ENCODE measurements at regions not wholly inside any gene's neighbourhood (a gene's known extent, or its start where the extent isn't known, plus 50 kb on each side); places are given as distances from the start of the nearest gene placed in this dataset.

- H3K9me3 ChIP-seq (ENCODE audit: control insufficient read depth in 2 of 2, insufficient read depth in 1 of 2, low read length in 1 of 2) = no peaks in the 10 kb centered on the region
- no peaks in the 10 kb centered on the region for H3K36me3 ChIP-seq (ENCODE audit: control insufficient read depth in 2 of 2, insufficient read depth in 2 of 2, low read length in 1 of 2)
- no peaks in the 10 kb centered on the region for H3K27me3 ChIP-seq (ENCODE audit: control insufficient read depth in 2 of 2, insufficient read depth in 1 of 2, low read length in 1 of 2)
- no peak for DNase-seq (ENCODE audit: low read depth in 6 of 9, low spot score in 9 of 9)
- 93% methylated on average over 7 of the region's 7 CpGs for WGBS
- H3K4me3 ChIP-seq (ENCODE audit: low read length in 2 of 2) = no peak overlapping the region
- no peak overlapping the region for H3K27ac ChIP-seq (ENCODE audit: low read depth in 1 of 2, low read length in 1 of 2)
- no peaks in the 10 kb centered on the region for H3K4me1 ChIP-seq (ENCODE audit: control insufficient read depth in 2 of 2, insufficient read depth in 2 of 2, low read length in 2 of 2)
These were observed 119.5 kb upstream of the TNC start for GRCh38 chr9:115237385-115237998.

GRCh38 chr9:115240676-115241075, 122.7 kb upstream of the TNC start:
- Histone ChIP-seq H3K36me3 (ENCODE audit: control insufficient read depth in 2 of 2, insufficient read depth in 2 of 2, low read length in 1 of 2) (no peaks in the 10 kb centered on the region), H3K27me3 (ENCODE audit: control insufficient read depth in 2 of 2, insufficient read depth in 1 of 2, low read length in 1 of 2) (no peaks in the 10 kb centered on the region), H3K4me3 (ENCODE audit: low read length in 2 of 2) (no peak overlapping the region), H3K9me3 (ENCODE audit: control insufficient read depth in 2 of 2, insufficient read depth in 1 of 2, low read length in 1 of 2) (no peaks in the 10 kb centered on the region), H3K4me1 (ENCODE audit: control insufficient read depth in 2 of 2, insufficient read depth in 2 of 2, low read length in 2 of 2) (no peaks in the 10 kb centered on the region), H3K27ac (ENCODE audit: low read depth in 1 of 2, low read length in 1 of 2) (no peak overlapping the region)
- 93% methylated on average over 1 of the region's 1 CpG for WGBS
- DNase-seq (ENCODE audit: low read depth in 6 of 9, low spot score in 9 of 9) = no peak

GRCh38 chr9:115241641-115242040, 123.7 kb upstream of the TNC start:
- H3K27ac ChIP-seq (ENCODE audit: low read depth in 1 of 2, low read length in 1 of 2) = no peak overlapping the region
- no peaks in the 10 kb centered on the region for H3K4me1 ChIP-seq (ENCODE audit: control insufficient read depth in 2 of 2, insufficient read depth in 2 of 2, low read length in 2 of 2)
- no peak overlapping the region for H3K4me3 ChIP-seq (ENCODE audit: low read length in 2 of 2)
- H3K27me3 ChIP-seq (ENCODE audit: control insufficient read depth in 2 of 2, insufficient read depth in 1 of 2, low read length in 1 of 2) = no peaks in the 10 kb centered on the region
- no peak for DNase-seq (ENCODE audit: low read depth in 6 of 9, low spot score in 9 of 9)
- 80% methylated on average over 2 of the region's 2 CpGs for WGBS
- no peaks in the 10 kb centered on the region for H3K9me3 ChIP-seq (ENCODE audit: control insufficient read depth in 2 of 2, insufficient read depth in 1 of 2, low read length in 1 of 2)
- H3K36me3 ChIP-seq (ENCODE audit: control insufficient read depth in 2 of 2, insufficient read depth in 2 of 2, low read length in 1 of 2) = no peaks in the 10 kb centered on the region

- no peaks in the 10 kb centered on the region for H3K27me3 ChIP-seq (ENCODE audit: control insufficient read depth in 2 of 2, insufficient read depth in 1 of 2, low read length in 1 of 2)
- DNase-seq (ENCODE audit: low read depth in 6 of 9, low spot score in 9 of 9) = no peak
- H3K4me3 ChIP-seq (ENCODE audit: low read length in 2 of 2) = no peak overlapping the region
- no peaks in the 10 kb centered on the region for H3K9me3 ChIP-seq (ENCODE audit: control insufficient read depth in 2 of 2, insufficient read depth in 1 of 2, low read length in 1 of 2)
- H3K27ac ChIP-seq (ENCODE audit: low read depth in 1 of 2, low read length in 1 of 2) = no peak overlapping the region
- no peaks in the 10 kb centered on the region for H3K36me3 ChIP-seq (ENCODE audit: control insufficient read depth in 2 of 2, insufficient read depth in 2 of 2, low read length in 1 of 2)
- no peaks in the 10 kb centered on the region for H3K4me1 ChIP-seq (ENCODE audit: control insufficient read depth in 2 of 2, insufficient read depth in 2 of 2, low read length in 2 of 2)
- 92% methylated on average over 3 of the region's 3 CpGs for WGBS
These were observed 131.5 kb upstream of the TNC start for GRCh38 chr9:115249488-115249887.

- peak in 1 of 9 donors; percentile 7 for DNase-seq (ENCODE audit: low read depth in 6 of 9, low spot score in 9 of 9)
- Histone ChIP-seq H3K4me3 (ENCODE audit: low read length in 2 of 2) (no peak overlapping the region), H3K9me3 (ENCODE audit: control insufficient read depth in 2 of 2, insufficient read depth in 1 of 2, low read length in 1 of 2) (no peaks in the 10 kb centered on the region), H3K27ac (ENCODE audit: low read depth in 1 of 2, low read length in 1 of 2) (no peak overlapping the region), H3K27me3 (ENCODE audit: control insufficient read depth in 2 of 2, insufficient read depth in 1 of 2, low read length in 1 of 2) (no peaks in the 10 kb centered on the region), H3K36me3 (ENCODE audit: control insufficient read depth in 2 of 2, insufficient read depth in 2 of 2, low read length in 1 of 2) (no peaks in the 10 kb centered on the region), H3K4me1 (ENCODE audit: control insufficient read depth in 2 of 2, insufficient read depth in 2 of 2, low read length in 2 of 2) (no peaks in the 10 kb centered on the region)
- 63% methylated on average over 1 of the region's 1 CpG for WGBS
These were observed 132.7 kb upstream of the TNC start for GRCh38 chr9:115250621-115251032.

- no peak for DNase-seq (ENCODE audit: low read depth in 6 of 9, low spot score in 9 of 9)
- 75% methylated on average over 5 of the region's 5 CpGs for WGBS
These were observed 136.6 kb upstream of the TNC start for GRCh38 chr9:115254287-115255180.

GRCh38 chr9:115261656-115262081, 143.7 kb upstream of the TNC start:
- no peaks in the 10 kb centered on the region for H3K4me1 ChIP-seq (ENCODE audit: control insufficient read depth in 2 of 2, insufficient read depth in 2 of 2, low read length in 2 of 2)
- no peak for DNase-seq (ENCODE audit: low read depth in 6 of 9, low spot score in 9 of 9)
- no peaks in the 10 kb centered on the region for H3K27me3 ChIP-seq (ENCODE audit: control insufficient read depth in 2 of 2, insufficient read depth in 1 of 2, low read length in 1 of 2)
- H3K36me3 ChIP-seq (ENCODE audit: control insufficient read depth in 2 of 2, insufficient read depth in 2 of 2, low read length in 1 of 2) = no peaks in the 10 kb centered on the region
- no peak overlapping the region for H3K27ac ChIP-seq (ENCODE audit: low read depth in 1 of 2, low read length in 1 of 2)
- no peak overlapping the region for H3K4me3 ChIP-seq (ENCODE audit: low read length in 2 of 2)
- H3K9me3 ChIP-seq (ENCODE audit: control insufficient read depth in 2 of 2, insufficient read depth in 1 of 2, low read length in 1 of 2) = no peaks in the 10 kb centered on the region

More at GRCh38 chr9:115254287-115255180, 136.6 kb upstream of the TNC start:
- Histone ChIP-seq H3K27ac (ENCODE audit: low read depth in 1 of 2, low read length in 1 of 2) (no peak overlapping the region), H3K9me3 (ENCODE audit: control insufficient read depth in 2 of 2, insufficient read depth in 1 of 2, low read length in 1 of 2) (no peaks in the 10 kb centered on the region), H3K27me3 (ENCODE audit: control insufficient read depth in 2 of 2, insufficient read depth in 1 of 2, low read length in 1 of 2) (no peaks in the 10 kb centered on the region), H3K36me3 (ENCODE audit: control insufficient read depth in 2 of 2, insufficient read depth in 2 of 2, low read length in 1 of 2) (no peaks in the 10 kb centered on the region), H3K4me3 (ENCODE audit: low read length in 2 of 2) (no peak overlapping the region), H3K4me1 (ENCODE audit: control insufficient read depth in 2 of 2, insufficient read depth in 2 of 2, low read length in 2 of 2) (no peaks in the 10 kb centered on the region)

GRCh38 chr9:115262477-115262876, 144.5 kb upstream of the TNC start:
- DNase-seq (ENCODE audit: low read depth in 6 of 9, low spot score in 9 of 9) = no peak
- Histone ChIP-seq H3K36me3 (ENCODE audit: control insufficient read depth in 2 of 2, insufficient read depth in 2 of 2, low read length in 1 of 2) (no peaks in the 10 kb centered on the region), H3K4me3 (ENCODE audit: low read length in 2 of 2) (no peak overlapping the region), H3K4me1 (ENCODE audit: control insufficient read depth in 2 of 2, insufficient read depth in 2 of 2, low read length in 2 of 2) (no peaks in the 10 kb centered on the region), H3K9me3 (ENCODE audit: control insufficient read depth in 2 of 2, insufficient read depth in 1 of 2, low read length in 1 of 2) (no peaks in the 10 kb centered on the region), H3K27me3 (ENCODE audit: control insufficient read depth in 2 of 2, insufficient read depth in 1 of 2, low read length in 1 of 2) (no peaks in the 10 kb centered on the region), H3K27ac (ENCODE audit: low read depth in 1 of 2, low read length in 1 of 2) (no peak overlapping the region)

- Histone ChIP-seq H3K27me3 (ENCODE audit: control insufficient read depth in 2 of 2, insufficient read depth in 1 of 2, low read length in 1 of 2) (no peaks in the 10 kb centered on the region), H3K36me3 (ENCODE audit: control insufficient read depth in 2 of 2, insufficient read depth in 2 of 2, low read length in 1 of 2) (no peaks in the 10 kb centered on the region), H3K4me1 (ENCODE audit: control insufficient read depth in 2 of 2, insufficient read depth in 2 of 2, low read length in 2 of 2) (no peaks in the 10 kb centered on the region), H3K9me3 (ENCODE audit: control insufficient read depth in 2 of 2, insufficient read depth in 1 of 2, low read length in 1 of 2) (no peaks in the 10 kb centered on the region), H3K4me3 (ENCODE audit: low read length in 2 of 2) (no peak overlapping the region), H3K27ac (ENCODE audit: low read depth in 1 of 2, low read length in 1 of 2) (no peak overlapping the region)
- no peak for DNase-seq (ENCODE audit: low read depth in 6 of 9, low spot score in 9 of 9)
These were observed 145.0 kb upstream of the TNC start for GRCh38 chr9:115262952-115263351.
